ENCODE measurements at regions not wholly inside any gene's neighbourhood (a gene's known extent, or its start where the extent isn't known, plus 50 kb on each side); places are given as distances from the start of the nearest gene placed in this dataset.

GRCh38 chr4:110289601-110290100, 91.2 kb upstream of the ELOVL6 start:
- DNase-seq (ENCODE audit: low spot score) (no peak), FAIRE-seq (no peak)

DNA sequence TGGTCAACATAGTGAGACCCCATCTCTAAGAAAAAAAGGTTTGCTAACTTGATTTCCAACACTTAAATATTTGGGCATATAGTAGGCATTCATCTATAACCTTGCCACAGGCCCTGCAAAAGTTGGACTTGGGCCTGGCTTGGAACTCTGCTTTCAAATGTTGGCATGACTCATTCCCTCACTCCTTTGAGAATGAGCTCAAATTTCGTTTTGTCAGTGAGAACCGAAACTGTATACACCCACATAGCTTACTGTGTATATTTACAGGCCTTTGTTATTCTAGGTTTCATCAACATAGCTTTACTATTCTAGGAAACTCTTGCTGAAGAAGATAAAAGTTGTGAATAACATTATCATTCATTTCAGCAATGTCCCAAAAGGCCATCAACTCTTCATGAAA, 88.7 kb upstream of the ELOVL6 start:
- DNase-seq (ENCODE audit: low spot score) (no peak), FAIRE-seq (no peak)

DNA sequence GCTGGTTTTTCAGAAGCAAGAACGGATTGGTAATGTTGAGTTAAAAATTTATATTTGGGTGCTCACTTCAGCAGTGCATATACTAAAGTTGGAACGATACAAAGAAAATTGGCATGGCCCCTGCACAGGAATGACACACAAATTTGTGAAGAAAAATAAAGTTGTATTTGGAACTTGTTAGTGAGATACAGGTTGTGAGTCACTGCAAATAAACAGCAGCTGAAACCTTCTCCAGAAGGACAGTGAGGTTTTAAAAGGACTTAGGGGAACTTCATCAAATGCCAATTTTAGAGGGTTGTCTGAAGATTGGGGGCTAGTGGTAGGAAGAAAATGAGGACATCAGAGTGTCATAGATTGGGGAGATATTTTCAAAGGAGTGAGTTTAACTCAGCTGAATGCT, 79.7 kb upstream of the ELOVL6 start:
- no peak for FAIRE-seq
- DNase-seq (ENCODE audit: low spot score): no peak

GRCh38 chr4:110275871-110276270, 77.5 kb upstream of the ELOVL6 start:
- DNase-seq (ENCODE audit: low spot score) (no peak), FAIRE-seq (no peak)

DNA sequence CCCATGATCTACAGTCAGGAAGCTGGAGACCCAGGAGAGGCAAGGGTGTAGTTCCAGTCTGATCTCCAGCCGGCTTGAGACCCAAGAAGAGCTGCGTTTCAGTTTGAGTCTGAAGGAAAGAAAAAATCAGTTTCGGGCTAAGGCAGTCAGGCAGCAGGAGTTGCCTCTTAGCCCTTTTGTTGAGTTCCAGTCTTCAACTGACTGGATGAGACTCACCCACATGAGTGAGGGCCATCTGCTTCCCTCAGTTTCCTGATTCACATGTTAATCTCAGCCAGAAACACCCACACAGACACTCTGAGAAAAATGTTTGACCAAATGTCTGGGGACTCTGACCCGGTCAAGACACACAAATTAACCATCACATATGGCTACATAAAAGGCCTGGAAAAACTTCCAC, 73.6 kb upstream of the ELOVL6 start:
- no peak for DNase-seq (ENCODE audit: low spot score)
- no peak for FAIRE-seq

DNA sequence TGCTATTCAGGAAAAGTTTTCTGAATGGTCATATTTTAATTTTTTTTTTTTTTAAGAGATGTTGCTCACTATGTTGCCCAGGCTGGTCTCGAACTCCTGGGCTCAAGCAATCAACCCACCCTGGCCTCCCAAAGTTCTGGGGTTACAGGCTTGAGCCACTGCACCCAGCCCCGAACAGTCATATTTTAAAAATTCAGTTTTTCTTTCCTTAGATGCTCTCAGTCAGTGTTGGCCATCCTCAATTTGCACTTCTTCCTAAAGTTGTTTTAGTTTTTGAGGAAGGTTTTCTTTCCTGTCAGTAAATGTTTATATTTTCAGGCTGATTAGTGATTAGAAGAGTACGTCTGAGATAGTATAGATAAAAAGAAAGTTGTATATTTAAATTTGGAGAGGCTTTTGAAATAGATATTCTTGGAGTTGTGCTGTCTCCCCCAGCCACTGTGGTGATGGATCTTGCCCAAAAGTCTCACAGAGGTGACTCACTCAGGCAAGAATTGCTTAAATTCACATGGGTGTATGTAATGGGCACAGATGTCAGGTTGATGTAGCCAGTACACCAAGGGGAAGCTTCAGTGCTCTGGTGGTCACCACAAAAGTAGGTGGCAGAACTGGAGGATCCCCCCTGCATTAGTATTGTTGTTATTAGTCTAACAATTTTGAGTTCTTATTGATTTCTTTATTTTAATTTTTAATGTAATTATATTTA, 72.2 kb upstream of the ELOVL6 start:
- DNase-seq (ENCODE audit: low spot score): no peak

GRCh38 chr4:110268790-110269189, 70.4 kb upstream of the ELOVL6 start:
- FAIRE-seq (no peak), DNase-seq (ENCODE audit: low spot score) (no peak)

More for the DNA sequence above, 72.2 kb upstream of the ELOVL6 start:
- FAIRE-seq: no peak

- DNase-seq (ENCODE audit: low spot score) (no peak), FAIRE-seq (no peak)
These were observed 69.9 kb upstream of the ELOVL6 start for GRCh38 chr4:110268352-110268751.

DNA sequence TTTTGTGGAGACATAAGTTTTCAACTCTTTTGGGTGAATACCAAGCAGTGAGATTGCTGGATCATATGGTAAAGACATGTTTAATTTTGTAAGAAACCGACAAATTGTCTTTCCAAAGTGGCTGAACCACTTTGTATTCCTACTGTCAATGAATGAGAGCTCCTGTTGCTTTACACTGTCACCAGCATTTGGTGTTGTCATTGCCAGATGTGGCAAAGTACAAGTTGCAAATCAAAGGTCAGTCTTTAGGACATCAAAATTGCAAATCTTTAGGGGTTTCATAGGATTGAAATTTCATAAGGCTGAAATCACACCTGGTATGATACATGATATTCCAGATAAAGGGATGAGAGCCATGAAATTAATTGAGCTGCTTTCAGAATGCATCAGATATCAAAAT, 67.7 kb upstream of the ELOVL6 start:
- DNase-seq (ENCODE audit: low spot score) (no peak), FAIRE-seq (no peak)

- DNase-seq (ENCODE audit: low spot score) (no peak), FAIRE-seq (no peak)
These were observed 66.6 kb upstream of the ELOVL6 start for GRCh38 chr4:110265001-110265400.

DNA sequence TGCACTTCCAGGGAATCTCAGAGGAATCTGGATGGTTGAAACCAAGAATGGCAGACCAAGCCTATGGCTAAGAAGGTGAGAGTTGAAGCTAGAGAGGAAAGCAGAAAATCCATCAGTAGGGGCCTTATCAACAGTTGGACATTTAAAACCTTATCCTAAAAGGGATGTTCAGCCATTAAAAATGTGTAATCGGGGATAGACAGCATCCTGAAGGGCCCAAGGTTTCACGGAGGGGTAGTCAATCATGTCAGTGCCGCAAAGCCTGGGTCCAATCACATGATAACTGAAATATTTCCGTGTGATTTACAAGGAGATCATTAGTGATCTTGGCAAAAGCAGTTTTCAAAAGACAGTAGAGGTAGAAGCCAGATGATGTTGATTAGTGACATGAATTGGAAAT, 61.9 kb upstream of the ELOVL6 start:
- FAIRE-seq: no peak
- no peak for DNase-seq (ENCODE audit: low spot score)

DNA sequence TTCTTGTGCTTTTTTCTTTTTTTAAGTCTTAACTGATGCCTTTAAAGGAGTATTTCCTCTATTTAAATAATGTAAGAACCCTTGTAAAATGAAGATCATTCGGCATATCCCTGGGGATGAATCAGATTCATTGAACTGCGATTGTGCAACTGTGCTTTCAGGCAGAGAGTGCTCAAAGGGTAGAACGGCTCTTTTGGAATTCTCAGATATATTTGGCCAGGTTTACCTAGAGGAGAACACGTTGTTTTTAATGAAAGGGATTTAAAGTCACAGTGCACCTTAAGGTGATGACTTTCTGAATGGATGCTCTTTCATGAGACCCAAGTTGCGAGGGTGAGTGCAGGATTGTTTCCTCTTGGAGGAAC, 51.6 kb upstream of the ELOVL6 start:
- DNase-seq (ENCODE audit: low spot score) (no peak), FAIRE-seq (no peak)

GRCh38 chr4:110248831-110249253, 50.4 kb upstream of the ELOVL6 start:
- DNase-seq (ENCODE audit: low spot score) (no peak), FAIRE-seq (no peak)
